Stomach (tissue), 8 donors: ENCODE measurements at regions not wholly inside any gene's neighbourhood (a gene's known extent, or its start where the extent isn't known, plus 50 kb on each side); places are given as distances from the start of the nearest gene placed in this dataset.

Experiments
- DNase-seq, 2 donors: peaks; one replicate each; pipeline versions ENCODE4 v3.0.0 to v3.0.0-alpha.2; 2013 to 2019
- H3K27ac ChIP-seq, 5 donors: fragments of 200-600 bp in 4 of 5; sonication (generic) in 4 of 5; one replicate each; pipeline ENCODE4 v1.5.1; 2013 to 2019; ENCODE audit warnings: mild to moderate bottlenecking in 1 of 5, moderate library complexity in 1 of 5
- H3K27me3 ChIP-seq, 3 donors: fragments of 200-600 bp; sonication (generic); one replicate each; pipeline ENCODE4 v1.5.1; 2017 to 2019; ENCODE audit warnings: mixed run types in 1 of 3
- H3K36me3 ChIP-seq, 4 donors: fragments of 200-600 bp; sonication (generic); 1 replicate in 3 of 4; 2 replicates in 1 of 4; pipeline ENCODE4 v1.5.1; 2016 to 2019
- H3K4me1 ChIP-seq, 4 donors: fragments of 200-600 bp; sonication (generic); one replicate each; pipeline ENCODE4 v1.5.1; 2016 to 2019
- H3K4me3 ChIP-seq, 4 donors: fragments of 200-600 bp; sonication (generic) in 3 of 4; one replicate each; pipeline ENCODE4 v1.5.1; 2016 to 2019; ENCODE audit warnings: mild to moderate bottlenecking in 1 of 4
- H3K9me3 ChIP-seq, 4 donors: fragments of 200-600 bp; sonication (generic); one replicate each; pipeline ENCODE4 v1.5.1; 2016 to 2019
- CTCF ChIP-seq, 7 experiments: fragments of 450-650 bp in 4 of 7; fragments of 200-600 bp in 3 of 7; sonication (generic) in 3 of 7; IDR thresholded peaks; one replicate each; pipeline ENCODE4 v1.5.1; 2016 to 2019; ENCODE audit warnings: antibody characterized with exemption in 7 of 7, control low read depth in 2 of 7, mild to moderate bottlenecking in 1 of 7
- EP300 ChIP-seq: sonication (generic); formaldehyde crosslinking; IDR thresholded peaks from one replicate; pipeline ENCODE4 v1.6.1; 2017; ENCODE audit warnings: antibody characterized with exemption
- POLR2A ChIP-seq, 4 donors: fragments of 450-650 bp; IDR thresholded peaks; one replicate each; pipeline ENCODE4 v1.6.1; 2016; ENCODE audit warnings: antibody characterized with exemption in 4 of 4, control low read depth in 2 of 4, mild to moderate bottlenecking in 1 of 4, moderate library complexity in 1 of 4
- POLR2AphosphoS5 ChIP-seq, 3 donors: sonication (generic); formaldehyde crosslinking; IDR thresholded peaks; one replicate each; pipeline ENCODE4 v1.6.1; 2016; ENCODE audit warnings: antibody characterized with exemption in 3 of 3
- WGBS, 5 donors: extraction: QIAGEN DNeasy Blood & Tissue Kit in 3 of 5; methylation state at CpG; one replicate each; pipeline versions ENCODE4 v1.1.5 to v1.1.7; 2013 to 2018; 5-methylcytosine and 5-hydroxymethylcytosine counted together
- intact Hi-C: fragments of 100-400 bp; cut with DNase I; formaldehyde crosslinking; loops from one replicate; pipeline ENCODE4 v1.15.1; 2023; ENCODE audit warnings: low total_unique reads
- donor health status: healthy with polysubstance abuse.
- donor health status: Bipolar disorder and iron deficiency.
- donor health status: healthy.

GRCh38 chr13:33550885-33551284 is 265.3 kb upstream of the STARD13 start:
- no peak overlapping the region for H3K27ac ChIP-seq
- H3K9me3 ChIP-seq: no peaks in the 10 kb centered on the region
- intact Hi-C loops: no loop called here
- 85 to 97% (median 96%) methylated on average over 2 of the region's 2 CpGs for whole genome bisulfite sequencing, 5 donors
- H3K4me3 ChIP-seq: no peak overlapping the region
- no peak for TF ChIP-seq POLR2AphosphoS5 (IDR thresholded peaks at IDR 0.05)
- DNase-seq: no peak
- H3K27me3 ChIP-seq: no peaks in the 10 kb centered on the region
- H3K4me1 ChIP-seq: peaks cover 0 to 12% (median 0%) of the 10 kb centered on the region in 4 donors
- H3K36me3 ChIP-seq: no peaks in the 10 kb centered on the region

GRCh38 chr13:33554919-33555791 is 262.8 kb upstream of the RFC3 start:
- Histone ChIP-seq H3K9me3 (no peaks in the 10 kb centered on the region), H3K27ac (peak overlapping the region in 1 of 5 donors; percentile 21), H3K36me3 (no peaks in the 10 kb centered on the region), H3K4me3 (no peak overlapping the region), H3K27me3 (no peaks in the 10 kb centered on the region), H3K4me1 (peaks cover 0 to 12% (median 0%) of the 10 kb centered on the region in 4 donors)
- intact Hi-C loops: no loop called here
- DNase-seq: peak in 1 of 2 donors; percentile 30
- whole genome bisulfite sequencing, 5 donors: 53 to 62% (median 58%) methylated on average over 3 of the region's 3 CpGs
- no peak for TF ChIP-seq EP300
- no peak for TF ChIP-seq POLR2AphosphoS5 (IDR thresholded peaks at IDR 0.05)
- TF ChIP-seq CTCF (IDR thresholded peaks at IDR 0.05): no peak
- no peak for TF ChIP-seq POLR2A (IDR thresholded peaks at IDR 0.05)

- Histone ChIP-seq H3K27me3 (no peaks in the 10 kb centered on the region), H3K36me3 (no peaks in the 10 kb centered on the region), H3K27ac (no peak overlapping the region), H3K4me1 (peaks cover 0 to 21% (median 0%) of the 10 kb centered on the region in 4 donors), H3K4me3 (no peak overlapping the region), H3K9me3 (no peaks in the 10 kb centered on the region)
- intact Hi-C loops: no loop called here
- no peak for DNase-seq
- TF ChIP-seq POLR2AphosphoS5 (IDR thresholded peaks at IDR 0.05): no peak
- WGBS, 5 donors: 95 to 100% (median 98%) methylated on average over 1 of the region's 1 CpG
These were observed 261.1 kb upstream of the RFC3 start for GRCh38 chr13:33556828-33557227.

- no peaks in the 10 kb centered on the region for H3K9me3 ChIP-seq
- H3K27ac ChIP-seq: no peak overlapping the region
- H3K4me3 ChIP-seq: no peak overlapping the region
- no peak for DNase-seq
- no peaks in the 10 kb centered on the region for H3K27me3 ChIP-seq
- intact Hi-C loops: no loop called here
- no peaks in the 10 kb centered on the region for H3K36me3 ChIP-seq
- TF ChIP-seq CTCF (IDR thresholded peaks at IDR 0.05): no peak
- peaks cover 0 to 10% (median 0%) of the 10 kb centered on the region in 4 donors for H3K4me1 ChIP-seq
These were observed 257.2 kb upstream of the RFC3 start for GRCh38 chr13:33560726-33561125.

GRCh38 chr13:33561627-33562026 is 256.3 kb upstream of the RFC3 start:
- intact Hi-C loops: no loop called here
- TF ChIP-seq CTCF (IDR thresholded peaks at IDR 0.05) (no peak), POLR2A (IDR thresholded peaks at IDR 0.05) (no peak), POLR2AphosphoS5 (IDR thresholded peaks at IDR 0.05) (no peak), EP300 (no peak)

More at GRCh38 chr13:33561627-33562026, 256.3 kb upstream of the RFC3 start:
- 76 to 95% (median 83%) methylated on average over 2 of the region's 2 CpGs for WGBS, 5 donors
- no peak for DNase-seq
- H3K27ac ChIP-seq: no peak overlapping the region
- H3K36me3 ChIP-seq: no peaks in the 10 kb centered on the region
- peaks cover 0 to 10% (median 0%) of the 10 kb centered on the region in 4 donors for H3K4me1 ChIP-seq
- no peaks in the 10 kb centered on the region for H3K9me3 ChIP-seq
- no peaks in the 10 kb centered on the region for H3K27me3 ChIP-seq
- no peak overlapping the region for H3K4me3 ChIP-seq
